ENCODE measurements at regions not wholly inside any gene's neighbourhood (a gene's known extent, or its start where the extent isn't known, plus 50 kb on each side); places are given as distances from the start of the nearest gene placed in this dataset.

DNA sequence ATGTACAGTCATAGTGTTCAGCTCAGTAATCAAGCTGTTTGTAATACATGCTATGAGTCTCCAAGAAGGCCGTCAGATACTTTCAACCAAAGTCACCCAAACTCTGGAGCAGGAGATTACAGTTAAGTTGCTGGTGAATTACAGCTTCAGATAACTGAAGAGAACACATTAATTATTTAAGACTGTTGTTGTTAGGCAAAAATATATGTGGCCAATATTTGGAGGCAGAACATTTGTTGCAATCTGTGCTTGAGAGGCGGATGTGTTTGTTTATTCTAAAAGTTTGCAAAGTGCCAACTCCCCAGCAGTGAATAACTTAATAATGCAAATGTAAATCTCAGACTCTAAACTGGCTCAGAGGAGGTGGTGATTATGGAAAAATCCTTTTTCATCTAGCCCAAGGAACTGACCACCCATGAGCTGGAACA is 300.7 kb upstream of the TBX3 start:
- ChIA-PET CTCF (ENCODE audit: partially characterized antibody) (no interaction called here), POLR2A (ENCODE audit: partially characterized antibody) (no interaction called here)
- no peaks in the 10 kb centered on the region for H3K27me3 ChIP-seq (replicated peaks in 1 of 4; ENCODE audit: control insufficient read depth in 3 of 4, extremely low read depth in 1 of 4, insufficient read depth in 3 of 4, low read length in 3 of 4)
- no peak overlapping the region for H3K14ac ChIP-seq (ENCODE audit: insufficient read length)
- 85% methylated on average over 2 of the region's 2 CpGs; no CpG with 5 or more reads in 1 of the 2 experiments for WGBS, 2 experiments (ENCODE audit: extremely low coverage in 1 of 2, insufficient coverage in 1 of 2, insufficient read length in 1 of 2, insufficient replicate concordance in 2 of 2, low coverage in 1 of 2, low lambda C conversion rate in 2 of 2, missing lambda C conversion rate in 1 of 2)
- H3K23me2 ChIP-seq (ENCODE audit: low read depth, low read length) = peaks cover 2% of the 10 kb centered on the region; the same call in 1 of the 2 replicates
- H2BK120ac ChIP-seq (replicated peaks; ENCODE audit: low read depth, low read length) = no peak overlapping the region
- H3K56ac ChIP-seq (replicated peaks; ENCODE audit: insufficient read length, low read depth, low read length) = no peak overlapping the region
- no peak overlapping the region for H3K4ac ChIP-seq (replicated peaks; ENCODE audit: insufficient read length, low read depth, low read length)
- H4K5ac ChIP-seq (ENCODE audit: insufficient read length, low read depth, low read length) = no peak overlapping the region
- FAIRE-seq (no peak), DNase-seq (ENCODE audit: low read depth in 1 of 2, low spot score in 2 of 2) (no peak)
- no peak overlapping the region for H3K27ac ChIP-seq (ENCODE audit: low read depth, low read length)
- no peak overlapping the region for H2BK5ac ChIP-seq (ENCODE audit: low read depth, low read length)
- H3K18ac ChIP-seq (ENCODE audit: extremely low read depth, low read length) = no peak overlapping the region
- no peaks in the 10 kb centered on the region for H3K79me2 ChIP-seq (ENCODE audit: control insufficient read depth in 1 of 2, insufficient read depth in 2 of 2, low read length in 2 of 2)
- no peaks in the 10 kb centered on the region for H3K9me3 ChIP-seq (ENCODE audit: insufficient read depth in 2 of 2, low read depth in 1 of 2, low read length in 1 of 2)
- H2BK20ac ChIP-seq (ENCODE audit: low read length) = no peak overlapping the region
- H2BK12ac ChIP-seq (ENCODE audit: low read depth, low read length) = no peak overlapping the region
- H3K23ac ChIP-seq (ENCODE audit: insufficient read length) = no peak overlapping the region
- no peaks in the 10 kb centered on the region for H3K79me1 ChIP-seq (ENCODE audit: low read depth, low read length)
- H3K9ac ChIP-seq (replicated peaks in 1 of 4; ENCODE audit: extremely low read depth in 1 of 4, low read depth in 3 of 4, low read length in 3 of 4) = no peak overlapping the region
- H3K4me3 ChIP-seq (ENCODE audit: extremely low read depth in 1 of 4, insufficient read depth in 2 of 4, low read depth in 3 of 4, low read length in 4 of 4) = no peak overlapping the region
- no peaks in the 10 kb centered on the region for H4K20me1 ChIP-seq (replicated peaks in 1 of 2; ENCODE audit: control insufficient read depth in 1 of 2, insufficient read depth in 2 of 2, low read length in 2 of 2)
- no peaks in the 10 kb centered on the region for H3K36me3 ChIP-seq (ENCODE audit: control insufficient read depth in 2 of 4, insufficient read depth in 4 of 4, low read length in 3 of 4)
- H3K4me1 ChIP-seq (replicated peaks in 1 of 4; ENCODE audit: control insufficient read depth in 3 of 4, insufficient read depth in 4 of 4, low read length in 3 of 4) = no peaks in the 10 kb centered on the region
- no peak overlapping the region for H4K91ac ChIP-seq (replicated peaks; ENCODE audit: insufficient read length, low read length)
- no peak overlapping the region for H3K4me2 ChIP-seq (ENCODE audit: insufficient read depth in 1 of 2, low read depth in 2 of 2, low read length in 2 of 2)
- H4K8ac ChIP-seq (ENCODE audit: extremely low read depth, insufficient read depth, low read length) = no peak overlapping the region
- H2AK5ac ChIP-seq (ENCODE audit: low read depth, low read length) = no peak overlapping the region
- no peak overlapping the region for H2AFZ ChIP-seq (ENCODE audit: low read length)
- no peak overlapping the region for H2BK15ac ChIP-seq (ENCODE audit: low read length)
- TF ChIP-seq SIRT6 (IDR thresholded peaks at IDR 0.05; ENCODE audit: low read length) (no peak), CREB1 (IDR thresholded peaks at IDR 0.05) (no peak), RFX5 (IDR thresholded peaks at IDR 0.05; ENCODE audit: borderline replicate concordance, low read depth, low read length) (no peak), SIX5 (IDR thresholded peaks at IDR 0.05; ENCODE audit: low read depth, low read length) (no peak), CBX8 (IDR thresholded peaks at IDR 0.05; ENCODE audit: borderline replicate concordance, low read depth, low read length) (no peak), PHF8 (conservative IDR thresholded peaks at IDR 0.05; ENCODE audit: low read depth, low read length) (no peak), POU5F1 (IDR thresholded peaks at IDR 0.05; ENCODE audit: low read depth, low read length) (no peak), FOSL1 (IDR thresholded peaks at IDR 0.05; ENCODE audit: insufficient read depth, low read depth, low read length) (no peak), EGR1 (IDR thresholded peaks at IDR 0.05; ENCODE audit: borderline replicate concordance, low read depth, low read length) (no peak), KDM4A (IDR thresholded peaks at IDR 0.05; ENCODE audit: low read depth, low read length, severe bottlenecking) (no peak), BACH1 (IDR thresholded peaks at IDR 0.05; ENCODE audit: low read length) (no peak), NRF1 (IDR thresholded peaks at IDR 0.05; ENCODE audit: low read depth, low read length) (no peak)
- TF ChIP-seq, protein P1, sequence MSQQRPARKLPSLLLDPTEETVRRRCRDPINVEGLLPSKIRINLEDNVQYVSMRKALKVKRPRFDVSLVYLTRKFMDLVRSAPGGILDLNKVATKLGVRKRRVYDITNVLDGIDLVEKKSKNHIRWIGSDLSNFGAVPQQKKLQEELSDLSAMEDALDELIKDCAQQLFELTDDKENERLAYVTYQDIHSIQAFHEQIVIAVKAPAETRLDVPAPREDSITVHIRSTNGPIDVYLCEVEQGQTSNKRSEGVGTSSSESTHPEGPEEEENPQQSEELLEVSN (IDR thresholded peaks at IDR 0.05) = no peak
- TF ChIP-seq, protein P2, sequence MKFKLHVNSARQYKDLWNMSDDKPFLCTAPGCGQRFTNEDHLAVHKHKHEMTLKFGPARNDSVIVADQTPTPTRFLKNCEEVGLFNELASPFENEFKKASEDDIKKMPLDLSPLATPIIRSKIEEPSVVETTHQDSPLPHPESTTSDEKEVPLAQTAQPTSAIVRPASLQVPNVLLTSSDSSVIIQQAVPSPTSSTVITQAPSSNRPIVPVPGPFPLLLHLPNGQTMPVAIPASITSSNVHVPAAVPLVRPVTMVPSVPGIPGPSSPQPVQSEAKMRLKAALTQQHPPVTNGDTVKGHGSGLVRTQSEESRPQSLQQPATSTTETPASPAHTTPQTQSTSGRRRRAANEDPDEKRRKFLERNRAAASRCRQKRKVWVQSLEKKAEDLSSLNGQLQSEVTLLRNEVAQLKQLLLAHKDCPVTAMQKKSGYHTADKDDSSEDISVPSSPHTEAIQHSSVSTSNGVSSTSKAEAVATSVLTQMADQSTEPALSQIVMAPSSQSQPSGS (IDR thresholded peaks at IDR 0.05; ENCODE audit: low read length) = no peak

All from H1 (cell line).